T-helper 1 cell (primary cell): ENCODE measurements at regions not wholly inside any gene's neighbourhood (a gene's known extent, or its start where the extent isn't known, plus 50 kb on each side); places are given as distances from the start of the nearest gene placed in this dataset.

Experiments
- DNase-seq, 5 donors: peaks; one replicate each; pipeline ENCODE4 v3.0.0-alpha.2; 2012 to 2020

- DNase-seq = no peak
Measured at GRCh38 chr12:115051378-115051777, 367.4 kb upstream of the TBX3 start.

GRCh38 chr12:115049614-115050013, 365.6 kb upstream of the TBX3 start:
- DNase-seq = no peak

- DNase-seq = no peak
Measured at GRCh38 chr12:115046805-115047204, 362.8 kb upstream of the TBX3 start.

GRCh38 chr12:115044073-115044472, 360.1 kb upstream of the TBX3 start:
- DNase-seq = no peak

- no peak for DNase-seq
Measured at GRCh38 chr12:115043079-115043478, 359.1 kb upstream of the TBX3 start.

GRCh38 chr12:115042341-115042740, 358.4 kb upstream of the TBX3 start:
- DNase-seq = no peak

GRCh38 chr12:115037830-115038229, 353.9 kb upstream of the TBX3 start:
- DNase-seq = no peak

- DNase-seq = no peak
Measured at GRCh38 chr12:115035535-115036107, 351.6 kb upstream of the TBX3 start.

GRCh38 chr12:115032521-115032920, 348.5 kb upstream of the TBX3 start:
- DNase-seq = no peak

- DNase-seq = no peak
Measured at GRCh38 chr12:115030017-115030416, 346.0 kb upstream of the TBX3 start.

- DNase-seq = no peak
Measured at GRCh38 chr12:115024531-115024930, 340.6 kb upstream of the TBX3 start.

- DNase-seq = no peak
Measured at GRCh38 chr12:115023279-115024265, 339.6 kb upstream of the TBX3 start.

GRCh38 chr12:115020091-115020490, 336.1 kb upstream of the TBX3 start:
- no peak for DNase-seq

- DNase-seq = no peak
Measured at GRCh38 chr12:115017346-115017745, 333.4 kb upstream of the TBX3 start.

GRCh38 chr12:115013236-115013981, 329.4 kb upstream of the TBX3 start:
- DNase-seq = no peak

GRCh38 chr12:115012861-115013235, 328.9 kb upstream of the TBX3 start:
- DNase-seq = no peak

- DNase-seq = no peak
Measured at GRCh38 chr12:115011703-115012102, 327.7 kb upstream of the TBX3 start.

- no peak for DNase-seq
Measured at GRCh38 chr12:115010324-115010995, 326.5 kb upstream of the TBX3 start.

- DNase-seq = no peak
Measured at GRCh38 chr12:115008929-115009328, 325.0 kb upstream of the TBX3 start.

- no peak for DNase-seq
Measured at GRCh38 chr12:115004470-115005146, 320.6 kb upstream of the TBX3 start.

GRCh38 chr12:115002434-115002833, 318.5 kb upstream of the TBX3 start:
- DNase-seq = no peak

- no peak for DNase-seq
Measured at GRCh38 chr12:115001571-115002180, 317.7 kb upstream of the TBX3 start.
